ENCODE measurements at regions not wholly inside any gene's neighbourhood (a gene's known extent, or its start where the extent isn't known, plus 50 kb on each side); places are given as distances from the start of the nearest gene placed in this dataset.
"Not testable (repeated sequence)": the region's sequence is repeated elsewhere in the genome, so short reads cannot be mapped to it uniquely, and the experiment has no call there.

DNA sequence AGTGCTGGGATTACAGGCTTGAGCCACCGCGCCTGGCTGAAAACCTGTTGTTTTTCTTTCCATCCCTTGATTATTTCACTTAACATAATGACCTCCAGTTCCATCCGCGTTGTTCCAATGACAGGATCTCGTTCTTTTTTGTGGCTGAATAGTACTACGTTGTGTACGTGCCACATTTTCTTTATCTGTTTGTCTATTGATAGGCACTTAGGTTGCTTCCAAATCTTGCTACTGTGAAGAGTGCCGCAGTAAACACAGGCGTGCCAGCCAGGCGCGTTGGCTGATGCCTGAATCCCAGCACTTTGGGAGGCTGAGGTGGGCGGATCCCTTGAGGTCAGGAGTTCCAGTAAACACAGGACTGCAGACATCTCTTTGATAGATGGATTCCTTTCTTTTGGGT is 165.1 kb downstream of the LAT start:
- Histone ChIP-seq H3K27ac (ENCODE audit: low read length) (peak overlapping the region; percentile 87), H3K4me1 (ENCODE audit: control insufficient read depth in 1 of 2, extremely low read depth in 1 of 2, insufficient read depth in 2 of 2, low read length in 2 of 2) (peaks cover 28 to 70% of the 10 kb centered on the region in 2 experiments)
- DNase-seq; H3K4me3 ChIP-seq (ENCODE audit: control insufficient read depth in 1 of 2, extremely low read depth in 1 of 2, low read length in 1 of 2); POLR2A ChIA-PET; ATAC-seq (replicated peaks in 1 of 4); H3K9me3 ChIP-seq; H3K9me3 Mint-ChIP-seq; H3K27me3 Mint-ChIP-seq; H3K36me3 ChIP-seq (ENCODE audit: control insufficient read depth in 2 of 2, extremely low read depth in 1 of 2, insufficient read depth in 1 of 2, low read length in 1 of 2); H3K27me3 ChIP-seq (replicated peaks in 1 of 2; ENCODE audit: control insufficient read depth in 2 of 2, extremely low read depth in 1 of 2, insufficient read depth in 2 of 2, low read length in 1 of 2): not testable (repeated sequence)
- H3K27ac Mint-ChIP-seq = peak overlapping the region; percentile 93 to 94
- CTCF ChIA-PET = interaction anchor here in 1 of 2 donors (0.7 kb wide), 2 partner anchors 200 to 882 kb away, joined by 3 to 4 read pairs; no protein-coding TSS in a partner anchor
- H3K36me3 Mint-ChIP-seq = peaks cover 10% of the 10 kb centered on the region
- 100% methylated on average over 6 of the region's 12 CpGs for WGBS (ENCODE audit: insufficient coverage)
- H3K4me1 Mint-ChIP-seq = peaks cover 62 to 70% (median 67%) of the 10 kb centered on the region in 3 donors
- H3K4me3 Mint-ChIP-seq = peak overlapping the region in 2 of 3 donors; percentile 40 to 76

DNA sequence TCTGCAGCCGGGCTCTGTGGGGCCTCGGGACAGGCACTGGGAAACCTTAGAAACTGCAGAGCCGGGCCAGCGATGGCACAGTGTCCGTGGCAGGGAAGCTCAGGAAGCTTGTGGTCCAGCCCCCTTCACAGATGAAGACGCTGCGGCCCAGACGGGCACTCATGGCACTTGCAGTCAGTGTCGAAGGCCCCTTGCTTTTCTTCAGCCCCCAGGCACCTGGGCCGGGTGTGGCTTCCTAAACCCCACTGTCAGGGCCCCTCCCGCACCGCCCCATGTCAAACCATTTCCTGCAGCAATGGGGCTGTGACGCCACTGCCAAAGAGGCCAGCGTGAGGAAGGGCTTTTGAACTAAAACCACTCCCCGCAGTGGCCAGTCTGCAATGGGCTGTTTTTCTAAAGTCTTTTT is 164.0 kb downstream of the LAT start:
- Histone ChIP-seq H3K4me3 (ENCODE audit: control insufficient read depth in 1 of 2, extremely low read depth in 1 of 2, low read length in 1 of 2) (no peak overlapping the region), H3K9me3 (no peaks in the 10 kb centered on the region), H3K36me3 (ENCODE audit: control insufficient read depth in 2 of 2, extremely low read depth in 1 of 2, insufficient read depth in 1 of 2, low read length in 1 of 2) (peaks cover 0 to 3% of the 10 kb centered on the region in 2 donors), H3K27me3 (replicated peaks in 1 of 2; ENCODE audit: control insufficient read depth in 2 of 2, extremely low read depth in 1 of 2, insufficient read depth in 2 of 2, low read length in 1 of 2) (no peaks in the 10 kb centered on the region), H3K27ac (ENCODE audit: low read length) (peak overlapping the region; percentile 87), H3K4me1 (ENCODE audit: control insufficient read depth in 1 of 2, extremely low read depth in 1 of 2, insufficient read depth in 2 of 2, low read length in 2 of 2) (peaks cover 22 to 59% of the 10 kb centered on the region in 2 experiments)
- Mint-ChIP-seq H3K9me3 (no peaks in the 10 kb centered on the region), H3K4me1 (peaks cover 55 to 65% (median 59%) of the 10 kb centered on the region in 3 donors), H3K4me3 (peak overlapping the region; percentile 40 to 76 (median 60)), H3K36me3 (peaks cover 9% of the 10 kb centered on the region), H3K27me3 (no peaks in the 10 kb centered on the region), H3K27ac (peak overlapping the region; percentile 93 to 94)
- CTCF ChIA-PET = no interaction called here
- ATAC-seq (replicated peaks in 1 of 4) (peak; percentile 92 to 93 (median 92)), DNase-seq (peak; percentile 71 to 97 (median 91))
- POLR2A ChIA-PET = no interaction called here
- whole genome bisulfite sequencing (ENCODE audit: insufficient coverage) = 0% methylated on average over 12 of the region's 15 CpGs

GRCh38 chr16:29148131-29148691 is 163.4 kb downstream of the LAT start:
- Histone ChIP-seq H3K9me3 (no peaks in the 10 kb centered on the region), H3K36me3 (ENCODE audit: control insufficient read depth in 2 of 2, extremely low read depth in 1 of 2, insufficient read depth in 1 of 2, low read length in 1 of 2) (peaks cover 0 to 3% of the 10 kb centered on the region in 2 donors), H3K4me3 (ENCODE audit: control insufficient read depth in 1 of 2, extremely low read depth in 1 of 2, low read length in 1 of 2) (no peak overlapping the region), H3K27ac (ENCODE audit: low read length) (peak overlapping the region; percentile 87), H3K27me3 (replicated peaks in 1 of 2; ENCODE audit: control insufficient read depth in 2 of 2, extremely low read depth in 1 of 2, insufficient read depth in 2 of 2, low read length in 1 of 2) (no peaks in the 10 kb centered on the region), H3K4me1 (ENCODE audit: control insufficient read depth in 1 of 2, extremely low read depth in 1 of 2, insufficient read depth in 2 of 2, low read length in 2 of 2) (peaks cover 19 to 53% of the 10 kb centered on the region in 2 experiments)
- Mint-ChIP-seq H3K4me1 (peaks cover 53 to 63% (median 57%) of the 10 kb centered on the region in 3 donors), H3K27me3 (no peaks in the 10 kb centered on the region), H3K36me3 (peaks cover 9% of the 10 kb centered on the region), H3K27ac (peak overlapping the region; percentile 93 to 94), H3K9me3 (no peaks in the 10 kb centered on the region), H3K4me3 (peak overlapping the region; percentile 40 to 76 (median 60))
- DNase-seq (peak in 7 of 35 experiments; percentile 19 to 58 (median 42)), ATAC-seq (replicated peaks in 1 of 4) (peak; percentile 7 to 58 (median 50))
- ChIA-PET POLR2A (no interaction called here), CTCF (no interaction called here)
- 20% methylated on average over 1 of the region's 15 CpGs for WGBS (ENCODE audit: insufficient coverage)

GRCh38 chr16:29147710-29148109 is 162.9 kb downstream of the LAT start:
- H3K9me3 ChIP-seq; H3K4me3 Mint-ChIP-seq; H3K27me3 ChIP-seq (replicated peaks in 1 of 2; ENCODE audit: control insufficient read depth in 2 of 2, extremely low read depth in 1 of 2, insufficient read depth in 2 of 2, low read length in 1 of 2); H3K27me3 Mint-ChIP-seq; H3K36me3 ChIP-seq (ENCODE audit: control insufficient read depth in 2 of 2, extremely low read depth in 1 of 2, insufficient read depth in 1 of 2, low read length in 1 of 2); CTCF ChIA-PET; ATAC-seq (replicated peaks in 1 of 4); H3K4me3 ChIP-seq (ENCODE audit: control insufficient read depth in 1 of 2, extremely low read depth in 1 of 2, low read length in 1 of 2); POLR2A ChIA-PET; H3K36me3 Mint-ChIP-seq; DNase-seq; H3K9me3 Mint-ChIP-seq: not testable (repeated sequence)
- no CpG with 5 or more reads among the region's 10 CpGs for WGBS (ENCODE audit: insufficient coverage)
- peak overlapping the region; percentile 87 for H3K27ac ChIP-seq (ENCODE audit: low read length)
- Mint-ChIP-seq H3K4me1 (peaks cover 53 to 63% (median 55%) of the 10 kb centered on the region in 3 donors), H3K27ac (peak overlapping the region; percentile 84 to 94)
- peaks cover 19 to 50% of the 10 kb centered on the region in 2 experiments for H3K4me1 ChIP-seq (ENCODE audit: control insufficient read depth in 1 of 2, extremely low read depth in 1 of 2, insufficient read depth in 2 of 2, low read length in 2 of 2)

DNA sequence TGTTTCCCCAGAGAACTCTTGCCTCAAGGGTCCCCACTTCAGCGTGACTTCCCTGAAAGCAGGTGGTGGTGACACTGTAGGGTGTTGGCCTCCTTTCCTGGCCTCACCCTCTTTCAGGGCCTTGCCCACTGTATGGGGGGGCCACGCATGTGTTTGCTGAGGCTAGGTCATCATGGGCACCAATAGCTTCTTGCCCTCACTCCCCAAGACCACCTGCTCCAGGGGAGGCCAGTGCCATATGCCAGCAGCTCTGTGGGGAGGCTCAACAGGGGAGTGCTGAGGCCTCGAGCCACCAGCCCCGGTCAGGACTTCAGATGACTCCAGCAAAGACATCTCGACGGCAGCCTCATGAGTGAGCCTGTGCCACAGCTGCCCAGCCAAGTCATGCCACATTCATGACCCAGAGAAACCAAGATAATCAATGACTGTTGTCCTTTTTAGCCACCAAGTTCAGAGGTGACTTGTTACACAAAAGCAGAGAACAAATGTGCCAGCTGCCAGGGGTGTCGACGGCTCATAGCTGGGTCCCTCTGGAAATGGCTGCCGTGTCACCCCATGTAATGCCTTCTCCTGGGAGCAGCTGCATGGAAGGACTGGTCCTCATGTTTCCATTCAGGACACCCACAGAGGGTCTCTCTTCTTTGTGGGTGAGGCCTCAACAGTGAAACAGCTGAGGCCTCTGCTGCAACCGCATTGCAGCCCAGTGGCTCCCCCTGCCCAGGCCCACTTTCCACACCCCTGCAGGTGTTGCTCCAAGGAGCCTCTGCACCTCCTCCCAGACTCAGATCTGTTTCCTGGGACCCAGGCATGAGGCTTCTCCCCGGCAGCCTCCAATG is 162.2 kb downstream of the LAT start:
- H3K27me3 Mint-ChIP-seq; H3K4me3 ChIP-seq (ENCODE audit: control insufficient read depth in 1 of 2, extremely low read depth in 1 of 2, low read length in 1 of 2); ATAC-seq (replicated peaks in 1 of 4); DNase-seq; POLR2A ChIA-PET; CTCF ChIA-PET; H3K27me3 ChIP-seq (replicated peaks in 1 of 2; ENCODE audit: control insufficient read depth in 2 of 2, extremely low read depth in 1 of 2, insufficient read depth in 2 of 2, low read length in 1 of 2); H3K9me3 ChIP-seq; H3K27ac ChIP-seq (ENCODE audit: low read length); H3K36me3 ChIP-seq (ENCODE audit: control insufficient read depth in 2 of 2, extremely low read depth in 1 of 2, insufficient read depth in 1 of 2, low read length in 1 of 2); H3K9me3 Mint-ChIP-seq; H3K4me3 Mint-ChIP-seq: not testable (repeated sequence)
- 100% methylated on average over 4 of the region's 11 CpGs for WGBS (ENCODE audit: insufficient coverage)
- Mint-ChIP-seq H3K4me1 (peaks cover 52 to 56% (median 53%) of the 10 kb centered on the region in 3 donors), H3K27ac (peak overlapping the region; percentile 84 to 94), H3K36me3 (peaks cover 13% of the 10 kb centered on the region)
- peaks cover 19 to 43% of the 10 kb centered on the region in 2 experiments for H3K4me1 ChIP-seq (ENCODE audit: control insufficient read depth in 1 of 2, extremely low read depth in 1 of 2, insufficient read depth in 2 of 2, low read length in 2 of 2)

DNA sequence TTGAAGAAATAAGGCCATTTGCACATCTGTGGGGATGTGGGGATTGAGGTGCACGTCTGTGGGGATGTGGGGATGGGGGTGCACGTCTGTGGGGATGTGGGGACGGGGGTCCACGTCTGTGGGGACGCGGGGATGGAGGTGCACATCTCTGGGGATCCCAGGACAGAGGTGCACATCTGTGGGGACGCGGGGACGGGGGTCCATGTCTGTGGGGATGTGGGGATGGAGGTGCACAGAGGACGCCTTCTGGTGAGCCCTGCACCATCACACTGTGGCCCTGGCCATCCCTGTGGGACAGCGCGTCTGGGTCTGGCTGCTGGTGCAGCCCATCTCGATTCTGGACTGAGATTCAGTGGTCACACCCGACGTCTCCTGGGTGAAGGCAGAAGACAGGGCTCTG is 161.4 kb downstream of the LAT start:
- Histone ChIP-seq H3K4me1 (ENCODE audit: control insufficient read depth in 1 of 2, extremely low read depth in 1 of 2, insufficient read depth in 2 of 2, low read length in 2 of 2) (peaks cover 19 to 38% of the 10 kb centered on the region in 2 experiments), H3K27me3 (replicated peaks in 1 of 2; ENCODE audit: control insufficient read depth in 2 of 2, extremely low read depth in 1 of 2, insufficient read depth in 2 of 2, low read length in 1 of 2) (no peaks in the 10 kb centered on the region), H3K27ac (ENCODE audit: low read length) (no peak overlapping the region), H3K4me3 (ENCODE audit: control insufficient read depth in 1 of 2, extremely low read depth in 1 of 2, low read length in 1 of 2) (no peak overlapping the region), H3K36me3 (ENCODE audit: control insufficient read depth in 2 of 2, extremely low read depth in 1 of 2, insufficient read depth in 1 of 2, low read length in 1 of 2) (peaks cover 0 to 3% of the 10 kb centered on the region in 2 donors), H3K9me3 (no peaks in the 10 kb centered on the region)
- H3K36me3 Mint-ChIP-seq = peaks cover 13% of the 10 kb centered on the region
- ATAC-seq (replicated peaks in 1 of 4) = no peak
- POLR2A ChIA-PET = no interaction called here
- H3K9me3 Mint-ChIP-seq = no peaks in the 10 kb centered on the region
- no peaks in the 10 kb centered on the region for H3K27me3 Mint-ChIP-seq
- H3K4me1 Mint-ChIP-seq = peaks cover 48 to 54% (median 53%) of the 10 kb centered on the region in 3 donors
- no peak for DNase-seq
- CTCF ChIA-PET = no interaction called here
- 94% methylated on average over 15 of the region's 15 CpGs for WGBS (ENCODE audit: insufficient coverage)
- no peak overlapping the region for H3K4me3 Mint-ChIP-seq
- peak overlapping the region in 1 of 2 donors; percentile 94 for H3K27ac Mint-ChIP-seq

Data from T-cell (primary cell).